GM19438 (cell line): ENCODE measurements at regions not wholly inside any gene's neighbourhood (a gene's known extent, or its start where the extent isn't known, plus 50 kb on each side); places are given as distances from the start of the nearest gene placed in this dataset.
"Not testable (repeated sequence)": the region's sequence is repeated elsewhere in the genome, so short reads cannot be mapped to it uniquely, and the experiment has no call there.

ENCODE experiments used
- ATAC-seq: cut with Tn5 transposase; IDR thresholded peaks from one replicate; pipeline ENCODE4 v1.9.1; 2021; ENCODE audit warnings: low read depth; ENCODE audit not compliant: unreplicated experiment

- no peak for ATAC-seq
Measured at GRCh38 chr9:113664181-113664875, 200.8 kb downstream of the RGS3 start.

- ATAC-seq, result no peak
Measured at GRCh38 chr9:113665064-113665463, 201.5 kb downstream of the RGS3 start.

DNA sequence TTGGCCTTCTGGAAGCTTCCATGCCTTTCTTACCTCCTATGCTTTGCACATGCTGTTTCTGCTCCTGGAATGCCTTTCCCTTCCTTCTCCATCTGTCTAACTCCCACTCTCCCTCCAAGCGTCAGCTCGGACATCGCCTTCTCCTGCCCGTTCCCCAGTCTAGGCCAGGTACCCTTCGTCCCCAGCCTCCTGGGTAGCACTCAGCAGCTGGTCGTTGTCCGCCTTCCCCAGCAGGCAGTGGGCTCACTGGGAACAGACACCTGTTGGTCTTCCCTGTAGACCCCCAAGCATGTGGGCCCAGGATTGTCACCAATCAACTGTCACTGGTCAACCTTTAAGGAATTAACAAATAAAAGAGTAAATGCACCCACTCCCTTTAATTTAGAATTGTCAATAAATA is 202.2 kb downstream of the RGS3 start:
- ATAC-seq, result no peak

DNA sequence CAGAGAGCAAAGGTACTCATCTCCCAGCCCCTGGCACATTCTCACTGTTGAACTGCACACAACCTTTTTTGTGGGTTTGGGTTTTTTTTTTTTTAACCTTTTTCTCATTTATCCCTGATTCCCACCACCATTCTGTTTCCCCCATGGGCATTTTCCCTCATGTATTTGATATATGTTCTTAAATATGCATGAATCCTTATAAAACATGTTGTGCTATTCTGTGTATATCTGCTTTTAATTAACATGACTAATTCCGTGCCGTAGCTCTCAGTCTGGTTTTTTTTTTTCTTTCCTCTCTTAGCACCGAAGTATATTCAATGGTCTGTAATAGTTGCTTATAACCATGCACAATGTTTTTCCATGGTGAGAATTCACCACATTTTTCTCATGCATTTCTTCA is 204.5 kb downstream of the RGS3 start:
- no peak for ATAC-seq

DNA sequence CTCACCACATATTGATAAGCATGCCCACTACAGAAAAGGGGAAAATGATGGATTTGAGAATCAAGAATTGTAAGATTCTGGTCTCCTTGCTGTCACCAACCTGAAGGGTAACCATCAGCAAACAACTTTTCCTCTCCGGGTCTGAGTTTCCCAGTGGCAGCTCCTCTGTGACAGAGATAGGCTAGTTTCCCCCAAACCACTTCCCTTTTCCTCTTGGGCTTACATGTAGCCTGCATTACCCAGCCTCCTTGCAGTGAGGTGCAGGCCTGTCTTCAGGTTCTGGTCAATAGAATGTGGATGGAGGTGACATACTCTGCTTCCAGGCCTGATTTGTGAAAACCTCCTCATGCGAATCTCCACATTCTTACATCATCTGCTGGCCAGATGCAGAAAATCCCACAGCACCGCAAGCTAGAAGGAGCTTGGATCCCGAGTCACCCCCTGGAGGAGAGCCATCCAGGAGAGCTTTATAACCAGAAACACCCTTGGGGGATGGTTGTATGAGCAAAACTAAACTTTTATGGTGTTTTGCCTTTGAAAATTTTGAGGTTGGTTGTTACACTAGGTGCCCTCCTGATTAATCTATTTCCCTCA is 206.1 kb downstream of the RGS3 start:
- no peak for ATAC-seq

DNA sequence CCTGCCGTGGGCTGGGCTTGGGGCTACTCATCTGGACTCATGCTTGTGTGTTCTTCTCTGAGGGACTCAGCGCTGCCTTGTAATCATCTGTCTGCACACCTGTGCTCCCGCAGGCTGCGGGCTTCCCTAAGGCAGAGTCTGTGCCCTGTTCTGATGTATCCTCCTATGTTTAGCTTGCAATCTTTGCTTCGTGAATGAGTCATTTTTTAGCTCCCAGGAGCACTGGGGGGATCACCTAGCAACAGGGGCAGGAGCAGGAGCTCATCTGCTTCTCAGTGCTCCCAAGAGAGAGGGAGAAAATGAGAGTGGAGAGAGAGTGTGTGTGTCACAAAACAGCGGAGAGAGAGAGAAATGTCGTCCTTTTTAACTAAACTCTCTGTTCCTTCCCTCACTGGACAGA is 202.4 kb upstream of the ZNF618 start:
- ATAC-seq, result no peak

DNA sequence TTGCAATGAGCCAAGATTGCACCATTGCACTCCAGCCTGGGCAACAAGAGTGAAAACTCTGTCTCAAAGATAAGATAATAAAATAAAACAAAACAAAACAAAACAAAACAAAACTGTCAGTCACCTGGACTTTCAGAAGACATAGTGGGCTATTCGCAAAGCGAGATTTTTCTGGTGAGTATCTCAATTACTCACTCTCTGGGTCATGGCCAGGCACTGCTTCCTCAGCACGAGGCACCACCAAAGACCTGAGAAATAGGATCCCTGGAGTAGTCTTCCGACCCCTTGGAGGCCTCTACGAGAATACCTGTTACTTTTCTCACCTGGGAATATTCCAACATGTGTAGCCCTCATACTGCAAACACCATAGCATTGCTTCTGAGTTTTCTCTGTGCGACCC is 201.7 kb upstream of the ZNF618 start:
- no peak for ATAC-seq

DNA sequence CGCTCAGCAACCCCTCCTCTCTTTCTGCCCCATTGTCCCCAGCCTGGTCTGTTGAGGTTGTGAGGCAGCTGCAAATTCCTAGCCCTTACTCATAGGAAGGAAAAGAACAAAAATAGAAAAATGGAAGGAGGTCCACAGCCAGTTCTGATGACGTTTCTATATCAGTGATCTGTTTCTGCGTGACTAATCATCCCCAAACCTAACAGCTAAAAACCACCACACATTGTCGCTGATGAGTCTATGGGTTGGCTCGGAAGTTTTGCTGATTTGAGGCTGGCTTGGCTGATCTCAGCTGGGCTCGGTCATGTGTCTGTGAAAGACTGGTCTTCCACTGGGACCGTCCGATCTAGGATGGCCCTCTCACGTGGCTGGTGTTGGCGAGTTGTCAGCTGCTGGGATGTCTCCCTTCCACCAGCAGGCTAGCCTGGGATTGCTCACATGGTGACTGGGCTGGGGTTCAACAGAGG is 200.6 kb upstream of the ZNF618 start:
- ATAC-seq, result no peak

DNA sequence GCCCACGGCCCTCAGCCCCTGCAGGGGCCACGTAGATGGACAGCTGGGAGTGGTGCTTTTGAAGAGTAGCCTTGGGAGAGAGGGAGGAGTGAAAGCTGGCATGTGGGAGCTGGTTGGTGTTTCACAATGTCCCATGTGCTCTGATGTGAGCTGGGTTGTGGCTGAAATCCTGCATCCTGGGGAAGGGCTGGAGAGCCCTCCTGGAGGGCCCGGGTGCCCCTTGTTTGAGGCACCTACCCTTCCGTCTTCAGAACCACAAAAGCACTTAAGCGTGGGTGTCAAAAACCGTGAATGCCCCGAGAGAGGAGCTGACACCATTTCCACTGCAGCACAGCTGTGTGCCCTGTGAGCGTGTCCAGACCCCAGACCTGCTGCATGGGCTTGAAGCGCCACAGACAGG is 199.1 kb upstream of the ZNF618 start:
- no peak for ATAC-seq

DNA sequence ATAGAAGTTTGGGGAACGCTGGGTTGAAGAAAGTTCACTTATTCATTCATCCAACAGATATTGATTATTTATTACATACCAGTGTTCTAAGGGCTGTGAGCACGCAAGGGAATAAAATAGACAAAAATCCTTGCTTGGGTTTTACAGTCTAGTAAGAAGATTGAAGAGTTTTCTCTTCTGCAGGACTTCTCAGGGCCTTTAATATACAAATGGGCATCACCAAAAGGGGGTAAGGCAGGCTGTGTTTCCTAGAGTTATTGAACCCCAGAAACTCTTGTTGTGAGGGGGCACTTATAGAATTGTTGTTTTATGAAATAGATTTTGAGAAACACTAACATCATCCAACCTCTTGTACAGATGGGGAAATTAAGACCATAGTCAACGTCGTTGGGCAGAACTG is 198.5 kb upstream of the ZNF618 start:
- no peak for ATAC-seq

GRCh38 chr9:113678119-113678858 is 197.8 kb upstream of the ZNF618 start:
- no peak for ATAC-seq

- no peak for ATAC-seq
Measured at GRCh38 chr9:113678859-113679256, 197.3 kb upstream of the ZNF618 start.

- no peak for ATAC-seq
Measured at GRCh38 chr9:113682297-113682771, 193.8 kb upstream of the ZNF618 start.

DNA sequence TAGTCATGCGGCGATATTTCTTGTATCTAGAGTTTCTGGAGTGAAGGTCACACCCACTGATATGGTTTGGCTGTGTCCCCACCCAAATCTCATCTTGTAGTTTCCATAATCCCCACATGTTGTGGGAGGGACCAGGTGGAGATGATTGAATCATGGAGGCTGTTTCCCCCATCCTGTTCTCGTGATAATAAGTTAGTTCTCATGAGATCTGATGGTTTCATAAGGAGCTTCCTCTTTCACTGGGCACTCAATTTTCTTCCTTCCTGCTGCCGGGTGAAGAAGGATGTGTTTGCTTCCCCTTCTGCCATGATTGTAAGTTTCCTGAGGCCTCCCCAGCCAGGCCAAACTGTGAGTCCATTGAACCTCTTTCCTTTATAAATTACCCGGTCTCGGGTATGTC is 190.5 kb upstream of the ZNF618 start:
- not testable (repeated sequence) for ATAC-seq

- ATAC-seq, result no peak
Measured at GRCh38 chr9:113687107-113687679, 188.9 kb upstream of the ZNF618 start.

DNA sequence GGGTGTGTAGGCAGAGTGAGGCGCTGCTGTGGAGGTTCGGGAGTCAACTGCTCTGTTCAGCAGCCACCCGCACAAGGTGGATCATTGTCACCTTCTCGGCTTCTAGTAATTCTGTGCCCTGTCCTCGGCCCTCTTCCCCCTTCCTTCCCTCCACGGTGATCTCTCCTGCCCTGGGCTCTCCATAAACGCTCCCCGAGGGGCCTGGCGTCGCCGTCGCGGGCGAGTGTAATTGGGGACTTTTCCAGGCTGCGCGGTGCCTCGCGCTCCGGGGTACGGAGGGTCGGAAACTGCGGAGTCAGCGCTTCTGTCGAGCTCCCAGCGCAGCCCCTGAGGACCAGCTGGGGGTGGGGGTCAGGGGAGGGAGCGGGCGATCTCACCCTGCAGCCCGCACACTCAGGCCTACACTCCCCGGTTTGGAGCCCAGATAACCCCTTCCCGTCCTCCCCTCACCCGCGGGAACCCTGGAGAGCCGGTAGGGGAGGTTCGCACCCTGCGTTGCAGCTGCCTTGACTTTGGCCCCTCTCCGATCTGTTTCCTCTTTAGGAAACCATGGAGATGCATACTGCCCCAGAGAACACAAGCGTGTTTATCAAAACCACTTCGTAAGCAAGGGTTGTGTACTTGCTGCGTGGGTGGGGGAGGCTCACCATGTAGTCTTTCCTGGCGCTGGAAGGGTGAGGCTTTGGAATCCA is 188.3 kb upstream of the ZNF618 start:
- no peak for ATAC-seq

- peak; percentile 89 for ATAC-seq
Measured at GRCh38 chr9:113690055-113690740, 185.9 kb upstream of the ZNF618 start.

GRCh38 chr9:113692256-113692655 is 183.9 kb upstream of the ZNF618 start:
- no peak for ATAC-seq

DNA sequence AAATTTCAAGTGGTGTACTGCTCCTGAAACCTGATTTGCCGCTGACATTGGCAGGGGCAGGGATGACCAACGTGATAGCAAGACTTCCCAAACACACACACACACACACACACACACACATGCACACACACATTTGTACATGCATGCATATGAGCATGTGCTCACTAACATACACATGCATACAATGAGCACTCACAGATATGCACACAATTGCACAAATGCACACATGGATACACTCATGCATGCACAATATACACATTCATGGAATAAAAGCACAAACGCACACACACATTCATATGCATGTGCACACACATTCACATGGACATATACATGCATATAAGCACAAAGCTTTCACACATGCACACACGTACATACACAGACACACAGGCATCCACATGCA is 181.2 kb upstream of the ZNF618 start:
- ATAC-seq, result no peak

GRCh38 chr9:113695440-113695851 is 180.7 kb upstream of the ZNF618 start:
- ATAC-seq, result no peak
